ENCODE measurements at regions not wholly inside any gene's neighbourhood (a gene's known extent, or its start where the extent isn't known, plus 50 kb on each side); places are given as distances from the start of the nearest gene placed in this dataset.

GRCh38 chr2:67709835-67710234 lies 312.7 kb downstream of the ETAA1 start:
- DNase-seq (ENCODE audit: low spot score) = no peak

DNA sequence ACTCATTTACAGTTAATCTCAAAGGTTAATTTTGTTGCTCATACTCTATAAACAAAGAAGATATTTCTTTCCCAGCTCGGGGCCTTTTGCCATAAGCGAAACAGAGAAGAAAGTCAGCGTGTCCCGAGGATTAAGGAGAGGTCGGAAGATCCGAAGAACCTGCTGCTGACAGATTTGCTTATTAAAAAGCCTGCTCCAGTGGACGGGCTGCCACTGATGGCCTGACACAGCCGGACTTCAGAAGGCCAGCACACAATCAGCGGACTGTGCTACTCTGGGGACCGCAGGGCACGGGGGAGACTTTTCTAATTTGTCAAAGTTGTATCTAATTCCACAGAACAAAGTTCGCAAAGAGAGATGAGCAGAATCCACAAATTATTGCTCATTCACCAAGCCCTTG lies 315.4 kb downstream of the ETAA1 start:
- DNase-seq (ENCODE audit: low spot score) = no peak

- no peak for DNase-seq (ENCODE audit: low spot score)
Measured at GRCh38 chr2:67713376-67713775, 316.2 kb downstream of the ETAA1 start.

DNA sequence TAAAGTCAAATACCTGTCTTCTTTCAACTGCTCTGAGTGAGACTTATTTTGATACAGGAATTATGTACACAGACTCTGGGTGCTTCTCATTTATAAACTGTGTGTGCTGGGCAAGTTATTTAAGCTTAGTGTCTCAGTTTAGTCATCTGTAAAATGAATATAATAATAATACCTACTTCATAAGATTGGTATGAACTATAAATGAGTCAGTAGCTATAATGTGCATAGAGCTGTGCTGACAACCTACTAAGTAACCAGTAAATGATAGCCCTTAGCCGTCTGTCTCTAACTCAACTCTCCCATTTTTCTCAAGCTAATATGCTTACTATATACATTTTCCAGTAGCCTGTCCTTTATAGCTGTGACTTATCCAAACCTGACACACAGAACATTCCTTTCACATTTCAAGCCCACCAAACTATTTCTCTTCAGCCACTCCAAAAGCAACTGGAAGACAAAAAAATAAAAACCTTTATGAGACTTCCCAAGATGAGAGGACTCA lies 319.8 kb downstream of the ETAA1 start:
- no peak for DNase-seq (ENCODE audit: low spot score)

DNA sequence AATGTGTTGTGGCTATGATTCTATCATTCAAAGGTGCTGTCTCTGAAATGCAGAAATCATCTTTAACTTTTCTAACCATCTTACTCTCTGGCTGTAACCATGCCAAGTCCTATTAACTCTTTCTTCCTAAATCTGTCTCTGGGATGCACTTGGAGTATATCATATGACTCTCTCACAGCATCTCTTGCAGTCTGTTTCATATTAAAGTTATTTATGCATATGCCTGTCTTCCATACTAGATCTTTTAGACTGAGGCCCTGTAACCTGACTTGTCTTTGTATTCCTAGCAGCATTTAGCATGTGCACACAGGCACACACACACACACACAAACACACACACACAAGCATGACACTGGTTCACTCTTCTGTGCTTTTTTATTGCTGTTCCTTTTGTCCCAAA lies 320.6 kb downstream of the ETAA1 start:
- DNase-seq (ENCODE audit: low spot score) = no peak

GRCh38 chr2:67719351-67719750 lies 322.2 kb downstream of the ETAA1 start:
- no peak for DNase-seq (ENCODE audit: low spot score)

DNA sequence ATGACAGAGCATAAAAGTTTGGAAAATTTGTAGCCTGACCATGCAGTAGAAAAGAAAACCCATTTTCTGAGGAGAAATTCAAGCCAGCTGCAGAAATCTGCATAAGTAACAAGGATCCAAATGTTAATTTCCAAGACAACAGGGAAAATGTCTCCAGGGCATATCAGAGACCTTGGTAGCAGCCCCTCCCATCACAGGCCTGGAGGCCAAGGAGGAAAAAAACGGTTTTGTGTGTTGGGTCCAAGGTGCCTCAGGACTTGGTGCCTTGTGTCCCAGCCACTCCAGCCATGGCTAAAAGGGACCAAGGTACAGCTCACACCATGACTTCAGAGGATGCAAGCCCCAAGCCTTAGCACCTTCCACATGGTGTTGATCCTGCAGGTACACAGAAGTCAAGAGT lies 324.4 kb downstream of the ETAA1 start:
- no peak for DNase-seq (ENCODE audit: low spot score)

- DNase-seq (ENCODE audit: low spot score) = no peak
Measured at GRCh38 chr2:67724261-67724660, 327.1 kb downstream of the ETAA1 start.

DNA sequence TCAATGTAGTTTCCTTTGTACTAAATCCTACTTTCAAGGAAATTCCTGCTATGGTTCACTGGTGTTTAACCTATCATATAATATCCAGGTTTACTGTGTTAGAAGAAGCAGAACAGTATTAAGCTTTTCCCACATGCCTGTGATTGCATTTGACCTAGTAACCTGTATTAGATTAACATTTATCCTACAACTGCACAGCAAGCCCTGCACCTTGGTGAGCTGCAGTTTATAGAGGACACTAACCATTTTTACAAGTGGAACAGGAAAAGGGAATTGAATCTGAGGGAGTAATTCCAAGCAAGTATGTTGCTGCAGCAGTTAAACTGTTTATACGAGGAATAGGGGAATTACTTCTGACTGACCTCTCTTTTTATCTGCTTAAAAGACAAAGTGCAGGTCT lies 328.6 kb downstream of the ETAA1 start:
- no peak for DNase-seq (ENCODE audit: low spot score)

DNA sequence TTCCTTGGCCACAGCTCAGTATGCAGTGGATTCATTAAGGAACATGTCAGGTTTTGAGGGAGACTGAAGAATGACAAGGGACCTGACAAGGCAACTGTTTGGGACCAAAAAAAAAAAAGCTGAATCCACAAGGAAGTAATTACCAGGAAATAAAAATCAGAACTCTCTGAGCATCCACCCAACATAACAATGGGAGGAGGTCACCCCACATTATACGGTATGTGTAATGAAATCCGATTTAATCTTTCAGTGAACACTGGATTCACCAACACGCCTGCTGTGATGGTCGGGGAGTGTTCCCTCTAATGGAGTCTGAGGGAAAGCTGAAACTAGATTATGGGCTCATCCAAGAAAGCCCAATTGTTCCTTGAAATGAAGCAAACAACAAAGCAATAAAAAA lies 329.3 kb downstream of the ETAA1 start:
- DNase-seq (ENCODE audit: low spot score) = no peak

DNA sequence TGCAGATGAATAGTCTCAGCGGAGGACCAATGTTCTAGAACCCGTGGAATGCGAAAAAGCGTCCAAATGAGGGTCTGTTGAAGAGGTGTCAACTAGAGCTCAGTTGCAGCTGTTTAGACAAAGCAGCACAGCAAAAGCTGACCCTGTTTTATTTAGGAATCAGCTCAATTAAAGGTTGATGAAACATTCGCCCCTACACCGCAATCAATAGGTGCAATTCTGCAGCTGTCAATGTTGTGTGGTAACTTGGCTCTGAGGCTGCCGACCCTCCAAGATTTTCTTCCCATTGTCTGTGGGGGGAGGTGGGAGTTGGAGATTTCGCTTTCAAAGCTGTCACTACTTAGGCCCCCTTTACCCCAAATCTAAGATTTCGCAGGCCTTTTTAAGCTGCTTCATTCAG lies 330.0 kb downstream of the ETAA1 start:
- DNase-seq (ENCODE audit: low spot score) = no peak

GRCh38 chr2:67727623-67728022 lies 330.5 kb downstream of the ETAA1 start:
- no peak for DNase-seq (ENCODE audit: low spot score)

DNA sequence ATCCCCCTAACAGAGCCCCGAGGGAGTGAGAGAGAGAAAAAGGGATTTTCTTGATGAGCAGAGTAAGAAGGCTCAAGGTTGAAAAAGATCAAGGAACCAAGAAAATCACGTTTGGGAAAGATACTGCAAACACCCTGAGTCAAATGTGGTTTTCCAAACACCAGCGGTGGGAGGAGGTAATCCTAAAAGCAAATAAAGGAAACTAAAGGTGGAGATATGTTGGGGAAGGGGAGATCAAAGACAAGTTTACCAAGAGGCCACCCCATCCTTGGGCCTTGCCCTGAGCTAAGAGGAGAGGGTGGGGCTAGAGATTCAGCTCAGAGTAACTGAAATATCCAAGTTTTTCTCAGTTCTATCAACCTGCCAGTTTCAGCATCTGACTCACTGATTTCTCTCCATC lies 332.3 kb downstream of the ETAA1 start:
- no peak for DNase-seq (ENCODE audit: low spot score)

- peak; percentile 26 for DNase-seq (ENCODE audit: low spot score)
Measured at GRCh38 chr2:67733517-67733916, 329.3 kb downstream of the C1D start.

GRCh38 chr2:67752199-67752598 lies 310.6 kb downstream of the C1D start:
- no peak for DNase-seq (ENCODE audit: low spot score)

GRCh38 chr2:67752969-67753368 lies 309.8 kb downstream of the C1D start:
- DNase-seq (ENCODE audit: low spot score) = no peak

DNA sequence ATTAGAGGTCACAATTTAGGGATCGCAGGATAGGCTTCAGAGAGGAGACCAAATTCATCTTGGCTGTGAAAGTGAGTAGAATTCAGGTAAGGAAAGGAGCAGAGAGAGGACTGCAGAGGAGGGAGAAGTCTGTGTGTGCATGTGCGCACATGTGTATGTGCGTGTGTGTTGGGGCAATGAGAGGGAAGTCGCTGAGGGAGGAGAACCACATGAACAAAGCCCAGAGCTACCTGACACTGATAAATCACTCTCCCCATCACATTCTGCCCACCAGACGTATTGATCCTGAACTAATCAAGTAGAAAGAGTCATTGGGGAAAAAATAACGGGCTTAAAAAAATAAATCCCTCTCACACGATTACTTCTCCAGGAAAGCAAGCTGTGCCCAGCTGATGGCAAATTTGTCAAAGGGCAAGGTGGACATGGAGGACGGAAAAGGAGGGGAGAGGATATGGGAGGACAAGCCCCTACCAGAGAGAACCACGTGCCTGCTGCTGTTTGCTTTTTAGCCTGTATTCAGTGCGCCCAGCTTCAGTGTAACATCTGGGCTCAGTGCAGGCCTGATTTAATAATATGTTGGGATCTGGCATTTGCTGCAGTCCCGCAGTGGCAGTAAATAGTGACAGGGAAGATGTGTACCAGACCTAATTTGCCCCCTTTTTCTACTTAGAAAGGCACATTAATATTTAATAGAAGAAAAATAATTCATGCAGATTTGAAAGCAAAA lies 307.5 kb downstream of the C1D start:
- DNase-seq (ENCODE audit: low spot score) = no peak

- DNase-seq (ENCODE audit: low spot score) = no peak
Measured at GRCh38 chr2:67760995-67761394, 301.8 kb downstream of the C1D start.

DNA sequence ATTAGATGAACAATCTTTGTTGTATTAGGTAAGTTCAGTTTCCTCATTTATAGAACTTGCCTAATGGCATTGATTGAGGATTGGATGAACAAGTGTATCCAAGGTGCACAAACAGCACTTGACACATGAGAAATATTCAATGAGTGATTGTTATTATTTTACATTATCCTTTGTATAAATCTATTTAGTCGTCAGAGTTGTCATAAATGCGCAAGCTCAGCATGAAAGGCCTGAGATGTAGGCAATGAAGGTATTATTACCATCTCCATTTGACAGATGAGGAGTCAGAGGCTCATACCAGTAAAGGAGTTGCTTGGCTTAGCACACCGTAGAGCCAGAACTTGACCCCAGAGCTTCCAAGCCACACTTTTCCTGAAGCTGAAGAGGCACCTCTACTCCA lies 291.4 kb downstream of the C1D start:
- no peak for DNase-seq (ENCODE audit: low spot score)

GRCh38 chr2:67772216-67773170 lies 290.3 kb downstream of the C1D start:
- DNase-seq (ENCODE audit: low spot score) = no peak

GRCh38 chr2:67773851-67774250 lies 289.0 kb downstream of the C1D start:
- DNase-seq (ENCODE audit: low spot score) = no peak

DNA sequence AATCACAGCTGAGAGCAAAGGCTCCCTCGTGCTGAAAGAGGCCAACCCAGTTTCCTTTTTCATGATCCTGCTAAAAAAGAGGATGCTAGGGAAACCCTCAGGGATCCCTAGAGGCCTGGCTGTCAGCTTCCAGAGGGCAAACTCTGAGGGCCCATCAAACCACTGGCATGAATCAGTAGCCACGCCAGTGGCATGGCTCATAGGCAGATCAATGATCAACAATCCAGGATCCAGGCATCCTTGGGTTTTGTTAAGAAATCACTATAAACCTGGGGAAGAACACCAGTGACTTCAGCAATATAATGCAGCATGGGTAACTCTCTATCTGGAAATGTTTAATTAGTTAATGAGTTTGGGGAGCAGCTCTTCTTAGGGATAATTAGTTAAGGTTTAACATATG lies 286.5 kb downstream of the C1D start:
- DNase-seq (ENCODE audit: low spot score) = no peak

GRCh38 chr2:67777010-67777409 lies 285.8 kb downstream of the C1D start:
- DNase-seq (ENCODE audit: low spot score) = no peak

Data from kidney capillary endothelial cell (primary cell).